Psoas muscle (tissue), 7 donors: ENCODE measurements at regions not wholly inside any gene's neighbourhood (a gene's known extent, or its start where the extent isn't known, plus 50 kb on each side); places are given as distances from the start of the nearest gene placed in this dataset.

Source experiments
- ATAC-seq, 4 donors: fragments of 200-7000 bp; cut with Tn5 transposase; one replicate each; pipeline ENCODE4 v1.9.1; 2020; ENCODE audit warnings: moderate library complexity in 3 of 4, mild to moderate bottlenecking in 2 of 4
- DNase-seq, 2 donors: peaks; one replicate each; pipeline ENCODE4 v3.0.0-alpha.2; 2020
- H3K27ac ChIP-seq: fragments of 200-600 bp; one replicate; pipeline ENCODE4 v1.8.0; 2022
- H3K27me3 ChIP-seq, 3 donors: fragments of 200-600 bp in 1 of 3; one replicate each; pipeline versions ENCODE4 v1.6.1 to v1.8.0; 2013 to 2022; ENCODE audit warnings: low read length in 2 of 3, mild to moderate bottlenecking in 2 of 3, moderate library complexity in 1 of 3; ENCODE audit not compliant: insufficient read depth in 3 of 3
- H3K36me3 ChIP-seq, 2 donors: fragments of 200-600 bp in 1 of 2; one replicate each; pipeline versions ENCODE4 v1.6.1 to v1.8.0; 2013 to 2022; ENCODE audit warnings: low read depth in 1 of 2, mild to moderate bottlenecking in 1 of 2, moderate library complexity in 1 of 2; ENCODE audit not compliant: insufficient read depth in 1 of 2
- H3K4me1 ChIP-seq: fragments of 200-600 bp; one replicate; pipeline ENCODE4 v1.8.0; 2022
- H3K4me3 ChIP-seq: fragments of 200-600 bp; one replicate; pipeline ENCODE4 v1.8.0; 2022; ENCODE audit warnings: mild to moderate bottlenecking
- H3K9me3 ChIP-seq: fragments of 200-600 bp; one replicate; pipeline ENCODE4 v1.8.0; 2022
- CTCF ChIP-seq: fragments of 200-600 bp; IDR thresholded peaks from one replicate; pipeline ENCODE4 v1.8.0; 2022; ENCODE audit warnings: antibody characterized with exemption
- whole genome bisulfite sequencing, 3 donors: extraction: QIAGEN DNeasy Blood & Tissue Kit; methylation state at CpG; one replicate each; pipeline versions ENCODE4 v1.1.6 to v1.1.7; 2013; 5-methylcytosine and 5-hydroxymethylcytosine counted together
- intact Hi-C, 2 donors: fragments of 100-400 bp; cut with DNase I; formaldehyde crosslinking; loops; one replicate each; pipeline versions ENCODE4 v1.11.0 to v1.14.2; 2022
- donor health status: healthy with polysubstance abuse.
- donor health status: DM: no; HTN: no; CAD: no; lungs with moderate emphysema.
- donor health status: Bipolar disorder and iron deficiency.
- donor health status: healthy.
- donor health status: DM: yes; HTN: yes; CAD: no.
- donor health status: DM: no; HTN: no; CAD: no.
- donor health status: DM: yes; HTN: yes; CAD: no.

GRCh38 chr18:75125382-75126331, 83.3 kb downstream of the PTGR3 start:
- peak; percentile 43 to 70 (median 63) for ATAC-seq
- Histone ChIP-seq H3K27ac (peak overlapping the region; percentile 27), H3K4me3 (peak overlapping the region; percentile 60), H3K9me3 (no peaks in the 10 kb centered on the region), H3K36me3 (no peaks in the 10 kb centered on the region), H3K27me3 (peaks cover 0 to 2% (median 0%) of the 10 kb centered on the region in 3 donors), H3K4me1 (peaks cover 3% of the 10 kb centered on the region)
- DNase-seq, result no peak
- intact Hi-C loops, result no loop called here
- 39 to 59% (median 47%) methylated on average over 31 to 44 of the region's 44 CpGs for WGBS, 3 donors
- no peak for TF ChIP-seq CTCF

- no peak for TF ChIP-seq CTCF
- Histone ChIP-seq H3K27ac (no peak overlapping the region), H3K36me3 (no peaks in the 10 kb centered on the region), H3K27me3 (peaks cover 0 to 2% (median 0%) of the 10 kb centered on the region in 3 donors), H3K9me3 (no peaks in the 10 kb centered on the region), H3K4me1 (peaks cover 3% of the 10 kb centered on the region), H3K4me3 (peak overlapping the region; percentile 60)
- DNase-seq (no peak), ATAC-seq (peak in 3 of 4 donors; percentile 6 to 20 (median 8))
- intact Hi-C loops, result no loop called here
- 43 to 59% (median 53%) methylated on average over 15 to 16 of the region's 16 CpGs for WGBS, 3 donors
These were observed 84.0 kb downstream of the PTGR3 start for GRCh38 chr18:75124991-75125381.

- ATAC-seq, result no peak
- Histone ChIP-seq H3K36me3 (no peaks in the 10 kb centered on the region), H3K4me3 (no peak overlapping the region), H3K4me1 (peaks cover 3% of the 10 kb centered on the region), H3K27ac (no peak overlapping the region), H3K27me3 (peaks cover 0 to 2% (median 0%) of the 10 kb centered on the region in 3 donors), H3K9me3 (no peaks in the 10 kb centered on the region)
- no peak for TF ChIP-seq CTCF
- intact Hi-C loops, result no loop called here
- WGBS, 3 donors, result 89 to 92% (median 91%) methylated on average over 14 of the region's 14 CpGs
- DNase-seq, result no peak
These were observed 84.4 kb downstream of the PTGR3 start for GRCh38 chr18:75124551-75124950.

GRCh38 chr18:75123113-75123512, 85.8 kb downstream of the PTGR3 start:
- no peak for ATAC-seq
- intact Hi-C loops, result no loop called here
- H3K27ac ChIP-seq, result no peak overlapping the region

More at GRCh38 chr18:75123113-75123512, 85.8 kb downstream of the PTGR3 start:
- H3K9me3 ChIP-seq, result no peaks in the 10 kb centered on the region
- peaks cover 0 to 2% (median 0%) of the 10 kb centered on the region in 3 donors for H3K27me3 ChIP-seq
- H3K4me1 ChIP-seq, result peaks cover 3% of the 10 kb centered on the region
- H3K36me3 ChIP-seq, result no peaks in the 10 kb centered on the region
- no peak for DNase-seq
- TF ChIP-seq CTCF, result no peak
- 63 to 67% (median 63%) methylated on average over 12 of the region's 12 CpGs for WGBS, 3 donors
- no peak overlapping the region for H3K4me3 ChIP-seq
